ENCODE measurements at regions not wholly inside any gene's neighbourhood (a gene's known extent, or its start where the extent isn't known, plus 50 kb on each side); places are given as distances from the start of the nearest gene placed in this dataset.

DNA sequence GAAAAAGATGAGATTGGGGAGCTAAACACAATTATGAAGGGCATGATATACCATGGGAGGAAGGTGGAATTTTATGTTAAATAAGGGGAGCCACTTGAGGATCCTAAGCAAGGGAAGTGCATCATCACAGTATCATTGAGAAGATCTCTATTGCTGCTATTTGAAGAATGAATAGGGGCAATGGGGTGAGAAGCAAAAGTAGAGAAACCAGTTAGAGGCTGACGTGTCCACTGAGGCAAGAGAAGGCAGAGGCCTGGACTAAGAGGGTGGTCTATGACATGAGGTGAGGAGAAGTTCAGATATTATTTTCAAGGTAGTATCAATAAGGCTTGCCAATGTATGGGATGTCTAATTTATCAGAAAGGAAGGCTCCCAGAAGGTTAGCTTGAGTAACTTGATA is 111.6 kb downstream of the TENT5A start:
- ChIA-PET POLR2A (no interaction called here), CTCF (no interaction called here), RAD21 (ENCODE audit: low non-redundant PET in 1 of 2, low total read pairs in 2 of 2, uncharacterized antibody in 2 of 2, unreplicated experiment in 2 of 2) (no interaction called here)
- TF ChIP-seq SP1 (IDR thresholded peaks at IDR 0.05; ENCODE audit: low read depth) (no peak), EZH2 (IDR thresholded peaks at IDR 0.05) (no peak), SIN3A (IDR thresholded peaks at IDR 0.05; ENCODE audit: low read depth) (no peak), RAD21 (IDR thresholded peaks at IDR 0.05; ENCODE audit: low read depth) (no peak)
- TF ChIP-seq, protein P1, sequence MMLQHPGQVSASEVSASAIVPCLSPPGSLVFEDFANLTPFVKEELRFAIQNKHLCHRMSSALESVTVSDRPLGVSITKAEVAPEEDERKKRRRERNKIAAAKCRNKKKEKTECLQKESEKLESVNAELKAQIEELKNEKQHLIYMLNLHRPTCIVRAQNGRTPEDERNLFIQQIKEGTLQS (IDR thresholded peaks at IDR 0.05), result no peak
- H3K27ac ChIP-seq (ENCODE audit: low read depth, low read length), result no peak overlapping the region
- no peaks in the 10 kb centered on the region for H4K20me1 ChIP-seq (ENCODE audit: insufficient read depth)
- no peaks in the 10 kb centered on the region for H3K36me3 ChIP-seq (ENCODE audit: control insufficient read depth in 1 of 2, insufficient read depth in 2 of 2, low read length in 2 of 2)
- no peak overlapping the region for H3K9ac ChIP-seq (ENCODE audit: low read length)
- H2AFZ ChIP-seq (ENCODE audit: low read depth, low read length, poor library complexity, severe bottlenecking), result no peak overlapping the region
- intact Hi-C loops (cut with micrococcal nuclease), result no loop called here
- BruUV-seq (replicated peaks), result no TSS peak
- H3K4me3 ChIP-seq (replicated peaks in 1 of 2; ENCODE audit: low read depth in 1 of 2, low read length in 2 of 2), result no peak overlapping the region
- no peak for ATAC-seq
- no peaks in the 10 kb centered on the region for H3K4me1 ChIP-seq (ENCODE audit: control insufficient read depth in 1 of 2, insufficient read depth in 2 of 2, low read length in 2 of 2)
- H3K79me2 ChIP-seq (ENCODE audit: insufficient read depth, low read length), result no peaks in the 10 kb centered on the region
- DNase-seq (ENCODE audit: low read depth, low spot score), result no peak
- H3K27me3 ChIP-seq (ENCODE audit: insufficient read depth, low read length), result no peaks in the 10 kb centered on the region
- no peak overlapping the region for H3K4me2 ChIP-seq (ENCODE audit: low read length)
- no peaks in the 10 kb centered on the region for H3K9me2 ChIP-seq (ENCODE audit: insufficient read depth)
- H3K9me3 ChIP-seq (ENCODE audit: control insufficient read depth in 1 of 2, insufficient read depth in 1 of 2, low read depth in 1 of 2, low read length in 2 of 2), result no peaks in the 10 kb centered on the region

DNA sequence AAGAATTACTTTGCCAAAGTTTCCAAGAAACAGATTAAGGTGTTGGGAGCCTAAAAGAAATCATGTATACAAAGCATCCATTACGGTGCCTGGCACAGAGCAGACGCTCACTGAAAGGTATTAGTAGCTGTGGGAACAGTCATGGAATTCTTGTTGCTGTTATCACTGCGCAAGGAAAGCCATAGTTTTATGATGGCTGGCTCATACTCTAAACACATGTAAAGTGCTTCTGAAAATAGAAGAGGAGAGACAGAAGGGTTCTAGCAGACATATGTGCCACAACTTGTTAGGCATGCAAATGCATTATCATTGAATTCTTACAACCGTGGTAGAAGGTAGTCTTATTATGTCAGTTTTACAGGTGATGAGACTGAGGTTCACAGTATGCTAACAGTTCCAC is 112.4 kb downstream of the TENT5A start:
- Histone ChIP-seq H3K9me2 (ENCODE audit: insufficient read depth) (no peaks in the 10 kb centered on the region), H2AFZ (ENCODE audit: low read depth, low read length, poor library complexity, severe bottlenecking) (no peak overlapping the region), H3K9me3 (ENCODE audit: control insufficient read depth in 1 of 2, insufficient read depth in 1 of 2, low read depth in 1 of 2, low read length in 2 of 2) (no peaks in the 10 kb centered on the region), H3K27ac (ENCODE audit: low read depth, low read length) (no peak overlapping the region), H3K79me2 (ENCODE audit: insufficient read depth, low read length) (no peaks in the 10 kb centered on the region), H4K20me1 (ENCODE audit: insufficient read depth) (no peaks in the 10 kb centered on the region), H3K4me3 (replicated peaks in 1 of 2; ENCODE audit: low read depth in 1 of 2, low read length in 2 of 2) (no peak overlapping the region), H3K4me2 (ENCODE audit: low read length) (no peak overlapping the region), H3K27me3 (ENCODE audit: insufficient read depth, low read length) (no peaks in the 10 kb centered on the region), H3K4me1 (ENCODE audit: control insufficient read depth in 1 of 2, insufficient read depth in 2 of 2, low read length in 2 of 2) (no peaks in the 10 kb centered on the region), H3K9ac (ENCODE audit: low read length) (no peak overlapping the region), H3K36me3 (ENCODE audit: control insufficient read depth in 1 of 2, insufficient read depth in 2 of 2, low read length in 2 of 2) (no peaks in the 10 kb centered on the region)
- ChIA-PET POLR2A (no interaction called here), RAD21 (ENCODE audit: low non-redundant PET in 1 of 2, low total read pairs in 2 of 2, uncharacterized antibody in 2 of 2, unreplicated experiment in 2 of 2) (no interaction called here), CTCF (no interaction called here)
- BruUV-seq (replicated peaks), result no TSS peak
- no peak for DNase-seq (ENCODE audit: low read depth, low spot score)
- no peak for ATAC-seq
- intact Hi-C loops (cut with micrococcal nuclease), result no loop called here
- no peak for TF ChIP-seq POLR2AphosphoS5 (IDR thresholded peaks at IDR 0.05; ENCODE audit: low read depth, low read length)
- TF ChIP-seq, protein P2, sequence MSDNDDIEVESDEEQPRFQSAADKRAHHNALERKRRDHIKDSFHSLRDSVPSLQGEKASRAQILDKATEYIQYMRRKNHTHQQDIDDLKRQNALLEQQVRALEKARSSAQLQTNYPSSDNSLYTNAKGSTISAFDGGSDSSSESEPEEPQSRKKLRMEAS (IDR thresholded peaks at IDR 0.05), result no peak
- TF ChIP-seq ZFX (IDR thresholded peaks at IDR 0.05), result no peak
- no peak for TF ChIP-seq CBX3 (IDR thresholded peaks at IDR 0.05; ENCODE audit: low read depth)
- TF ChIP-seq, protein P3, sequence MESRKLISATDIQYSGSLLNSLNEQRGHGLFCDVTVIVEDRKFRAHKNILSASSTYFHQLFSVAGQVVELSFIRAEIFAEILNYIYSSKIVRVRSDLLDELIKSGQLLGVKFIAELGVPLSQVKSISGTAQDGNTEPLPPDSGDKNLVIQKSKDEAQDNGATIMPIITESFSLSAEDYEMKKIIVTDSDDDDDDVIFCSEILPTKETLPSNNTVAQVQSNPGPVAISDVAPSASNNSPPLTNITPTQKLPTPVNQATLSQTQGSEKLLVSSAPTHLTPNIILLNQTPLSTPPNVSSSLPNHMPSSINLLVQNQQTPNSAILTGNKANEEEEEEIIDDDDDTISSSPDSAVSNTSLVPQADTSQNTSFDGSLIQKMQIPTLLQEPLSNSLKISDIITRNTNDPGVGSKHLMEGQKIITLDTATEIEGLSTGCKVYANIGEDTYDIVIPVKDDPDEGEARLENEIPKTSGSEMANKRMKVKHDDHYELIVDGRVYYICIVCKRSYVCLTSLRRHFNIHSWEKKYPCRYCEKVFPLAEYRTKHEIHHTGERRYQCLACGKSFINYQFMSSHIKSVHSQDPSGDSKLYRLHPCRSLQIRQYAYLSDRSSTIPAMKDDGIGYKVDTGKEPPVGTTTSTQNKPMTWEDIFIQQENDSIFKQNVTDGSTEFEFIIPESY (IDR thresholded peaks at IDR 0.05; ENCODE audit: extremely low read depth, insufficient replicate concordance, low read length), result no peak
- TF ChIP-seq EZH2 (IDR thresholded peaks at IDR 0.05), result no peak
- no peak for TF ChIP-seq TCF7L2 (IDR thresholded peaks at IDR 0.05; ENCODE audit: borderline replicate concordance, extremely low read depth, insufficient read depth, insufficient read length)
- no peak for TF ChIP-seq EGR1 (IDR thresholded peaks at IDR 0.05; ENCODE audit: low read depth)
- TF ChIP-seq JUND (IDR thresholded peaks at IDR 0.05), result no peak
- TF ChIP-seq, protein P4, sequence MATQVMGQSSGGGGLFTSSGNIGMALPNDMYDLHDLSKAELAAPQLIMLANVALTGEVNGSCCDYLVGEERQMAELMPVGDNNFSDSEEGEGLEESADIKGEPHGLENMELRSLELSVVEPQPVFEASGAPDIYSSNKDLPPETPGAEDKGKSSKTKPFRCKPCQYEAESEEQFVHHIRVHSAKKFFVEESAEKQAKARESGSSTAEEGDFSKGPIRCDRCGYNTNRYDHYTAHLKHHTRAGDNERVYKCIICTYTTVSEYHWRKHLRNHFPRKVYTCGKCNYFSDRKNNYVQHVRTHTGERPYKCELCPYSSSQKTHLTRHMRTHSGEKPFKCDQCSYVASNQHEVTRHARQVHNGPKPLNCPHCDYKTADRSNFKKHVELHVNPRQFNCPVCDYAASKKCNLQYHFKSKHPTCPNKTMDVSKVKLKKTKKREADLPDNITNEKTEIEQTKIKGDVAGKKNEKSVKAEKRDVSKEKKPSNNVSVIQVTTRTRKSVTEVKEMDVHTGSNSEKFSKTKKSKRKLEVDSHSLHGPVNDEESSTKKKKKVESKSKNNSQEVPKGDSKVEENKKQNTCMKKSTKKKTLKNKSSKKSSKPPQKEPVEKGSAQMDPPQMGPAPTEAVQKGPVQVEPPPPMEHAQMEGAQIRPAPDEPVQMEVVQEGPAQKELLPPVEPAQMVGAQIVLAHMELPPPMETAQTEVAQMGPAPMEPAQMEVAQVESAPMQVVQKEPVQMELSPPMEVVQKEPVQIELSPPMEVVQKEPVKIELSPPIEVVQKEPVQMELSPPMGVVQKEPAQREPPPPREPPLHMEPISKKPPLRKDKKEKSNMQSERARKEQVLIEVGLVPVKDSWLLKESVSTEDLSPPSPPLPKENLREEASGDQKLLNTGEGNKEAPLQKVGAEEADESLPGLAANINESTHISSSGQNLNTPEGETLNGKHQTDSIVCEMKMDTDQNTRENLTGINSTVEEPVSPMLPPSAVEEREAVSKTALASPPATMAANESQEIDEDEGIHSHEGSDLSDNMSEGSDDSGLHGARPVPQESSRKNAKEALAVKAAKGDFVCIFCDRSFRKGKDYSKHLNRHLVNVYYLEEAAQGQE (IDR thresholded peaks at IDR 0.05; ENCODE audit: low read depth), result no peak
- no peak for TF ChIP-seq POLR2A (IDR thresholded peaks at IDR 0.05; ENCODE audit: borderline replicate concordance, extremely low read depth, insufficient read depth, insufficient read length)
- no peak for TF ChIP-seq CEBPB (IDR thresholded peaks at IDR 0.05; ENCODE audit: low read depth)
- TF ChIP-seq YY1 (IDR thresholded peaks at IDR 0.05; ENCODE audit: extremely low read depth, insufficient replicate concordance, low read depth, low read length), result no peak
- no peak for TF ChIP-seq SRF (IDR thresholded peaks at IDR 0.05; ENCODE audit: low read depth)
